IMR-90 (cell line): ENCODE measurements at regions not wholly inside any gene's neighbourhood (a gene's known extent, or its start where the extent isn't known, plus 50 kb on each side); places are given as distances from the start of the nearest gene placed in this dataset.

Experiments used
- ATAC-seq: fragments of 200-7000 bp; cut with Tn5 transposase; 2 replicates; pipeline ENCODE4 v1.9.1; 2020; ENCODE audit warnings: low read depth, mild to moderate bottlenecking, moderate library complexity
- BruUV-seq: library from RNA; stranded (reverse); fragments of 400-500 nt; replicated peaks from 2 replicates; lab custom pipeline; 2021; lab: Mats Ljungman, UMichigan
- CTCF ChIA-PET: fragments of 300-600 bp; formaldehyde crosslinking; extraction: SDS; loops from one replicate; lab custom pipeline; 2021; ENCODE audit warnings: antibody characterized with exemption; lab: Yijun Ruan, JAX
- POLR2A ChIA-PET: fragments of 300-600 bp; sonication (Branson Sonifier 250); formaldehyde crosslinking; loops from one replicate; lab custom pipeline; 2022; ENCODE audit warnings: antibody characterized with exemption; ENCODE audit not compliant: unreplicated experiment; lab: Charles Lee
- DNase-seq: peaks from one replicate; pipeline ENCODE4 v3.0.0; 2013
- H2AFZ ChIP-seq: replicated peaks from 2 replicates; pipeline ENCODE3; 2013; ENCODE audit warnings: low read length, mild to moderate bottlenecking; ENCODE audit not compliant: poor library complexity
- H2AK5ac ChIP-seq: 2 replicates; pipeline ENCODE4 v1.6.1; 2013; ENCODE audit warnings: low read depth, low read length, inconsistent platforms
- H2AK9ac ChIP-seq: replicated peaks from 2 replicates; pipeline ENCODE3; 2013; ENCODE audit warnings: mild to moderate bottlenecking, low read depth, low read length, moderate library complexity; ENCODE audit not compliant: poor library complexity
- H2BK120ac ChIP-seq: 2 replicates; pipeline ENCODE4 v1.6.1; 2013; ENCODE audit warnings: low read depth, low read length, inconsistent platforms
- H2BK15ac ChIP-seq: 3 replicates; pipeline ENCODE4 v1.6.1; 2013; ENCODE audit warnings: low read depth, low read length, inconsistent platforms
- H2BK20ac ChIP-seq: 2 replicates; pipeline ENCODE4 v1.6.1; 2013; ENCODE audit warnings: low read depth, mild to moderate bottlenecking, inconsistent platforms, low read length, moderate library complexity
- H2BK5ac ChIP-seq: 2 replicates; pipeline ENCODE4 v1.6.1; 2013; ENCODE audit warnings: mild to moderate bottlenecking, low read depth, low read length, inconsistent platforms; ENCODE audit not compliant: poor library complexity, severe bottlenecking
- H3K14ac ChIP-seq: replicated peaks from 2 replicates; pipeline ENCODE4 v1.6.1; 2013; ENCODE audit warnings: low read depth, low read length, inconsistent platforms
- H3K18ac ChIP-seq: 2 replicates; pipeline ENCODE4 v1.6.1; 2013; ENCODE audit warnings: low read depth, low read length, control low read depth
- H3K23ac ChIP-seq: 2 replicates; pipeline ENCODE4 v1.6.1; 2013; ENCODE audit warnings: low read depth, low read length, inconsistent platforms
- H3K27ac ChIP-seq: 2 replicates; pipeline ENCODE4 v1.5.1; 2013; ENCODE audit warnings: mild to moderate bottlenecking, control low read depth, low read length; ENCODE audit not compliant: insufficient read depth
- H3K27me3 ChIP-seq: 2 replicates; pipeline ENCODE4 v1.6.1; 2013; ENCODE audit warnings: low read length; ENCODE audit not compliant: control insufficient read depth, insufficient read depth
- H3K36me3 ChIP-seq: 2 replicates; pipeline ENCODE4 v1.6.1; 2013; ENCODE audit warnings: low read length, mixed read lengths; ENCODE audit not compliant: control insufficient read depth, insufficient read depth
- H3K4ac ChIP-seq: 2 replicates; pipeline ENCODE4 v1.6.1; 2013; ENCODE audit warnings: low read depth, low read length, inconsistent platforms
- H3K4me1 ChIP-seq: 2 replicates; pipeline ENCODE4 v1.6.1; 2013; ENCODE audit warnings: low read length, mixed read lengths; ENCODE audit not compliant: control insufficient read depth, insufficient read depth
- H3K4me2 ChIP-seq: 2 replicates; pipeline ENCODE4 v1.6.1; 2013; ENCODE audit warnings: low read depth, mild to moderate bottlenecking, control low read depth, low read length, moderate library complexity
- H3K4me3 ChIP-seq: 2 replicates; pipeline ENCODE4 v1.5.1; 2013; ENCODE audit warnings: low read depth, mild to moderate bottlenecking, control low read depth, low read length, moderate library complexity; ENCODE audit not compliant: insufficient read depth
- H3K56ac ChIP-seq: 2 replicates; pipeline ENCODE4 v1.6.1; 2013; ENCODE audit warnings: low read length, inconsistent platforms; ENCODE audit not compliant: insufficient read depth; ENCODE audit errors: extremely low read depth
- H3K79me1 ChIP-seq, 2 experiments: 2 replicates each; pipeline ENCODE4 v1.6.1; 2013; ENCODE audit warnings: low read length in 2 of 2, inconsistent platforms in 1 of 2, low read depth in 1 of 2
- H3K9ac ChIP-seq: 2 replicates; pipeline ENCODE4 v1.6.1; 2013; ENCODE audit warnings: low read depth, low read length, control low read depth
- H3K9me1 ChIP-seq: 2 replicates; pipeline ENCODE4 v1.6.1; 2013; ENCODE audit warnings: low read length, inconsistent platforms; ENCODE audit not compliant: insufficient read depth
- H3K9me3 ChIP-seq: 2 replicates; pipeline ENCODE4 v1.6.1; 2013; ENCODE audit warnings: low read length; ENCODE audit not compliant: control insufficient read depth, insufficient read depth
- H4K20me1 ChIP-seq: 2 replicates; pipeline ENCODE4 v1.6.1; 2013; ENCODE audit warnings: low read length, inconsistent platforms; ENCODE audit not compliant: insufficient read depth
- H4K5ac ChIP-seq: 2 replicates; pipeline ENCODE4 v1.6.1; 2013; ENCODE audit warnings: mild to moderate bottlenecking, low read depth, low read length, control low read depth
- H4K8ac ChIP-seq, 2 experiments: 2 replicates each; pipeline ENCODE4 v1.6.1; 2013; ENCODE audit warnings: low read depth in 2 of 2, low read length in 2 of 2, control low read depth in 1 of 2, inconsistent platforms in 1 of 2
- H4K91ac ChIP-seq: 2 replicates; pipeline ENCODE4 v1.6.1; 2013; ENCODE audit warnings: low read depth, low read length, inconsistent platforms; ENCODE audit not compliant: insufficient read depth
- CEBPB ChIP-seq: IDR thresholded peaks from 2 replicates; pipeline ENCODE4 v1.6.1; 2012; ENCODE audit warnings: low read depth, low read length, improper control_type of control experiment
- CHD1 ChIP-seq: IDR thresholded peaks from 2 replicates; pipeline ENCODE4 v1.6.1; 2012; ENCODE audit warnings: low read depth, low read length, improper control_type of control experiment
- CTCF ChIP-seq: conservative IDR thresholded peaks from 2 replicates; pipeline ENCODE4 v1.5.1; 2012; ENCODE audit warnings: mild to moderate bottlenecking, low read depth, low read length, improper control_type of control experiment
- FOS ChIP-seq: fragments of 150-350 bp; IDR thresholded peaks from 2 replicates; pipeline ENCODE4 v1.6.1; 2016; ENCODE audit warnings: low read depth, low read length
- MAZ ChIP-seq: IDR thresholded peaks from 2 replicates; pipeline ENCODE4 v1.6.1; 2012; ENCODE audit warnings: low read depth, mild to moderate bottlenecking, low read length, improper control_type of control experiment, moderate library complexity, borderline replicate concordance
- MXI1 ChIP-seq: IDR thresholded peaks from 2 replicates; pipeline ENCODE4 v1.6.1; 2012; ENCODE audit warnings: low read depth, mild to moderate bottlenecking, low read length, moderate library complexity, borderline replicate concordance
- NFE2L2 ChIP-seq: fragments of 150-350 bp; IDR thresholded peaks from 2 replicates; pipeline ENCODE4 v1.6.1; 2016; ENCODE audit warnings: low read depth, mild to moderate bottlenecking, low read length
- POLR2A ChIP-seq: IDR thresholded peaks from 2 replicates; pipeline ENCODE4 v1.6.1; 2012; ENCODE audit warnings: mild to moderate bottlenecking, low read depth, low read length
- RFX5 ChIP-seq: IDR thresholded peaks from 2 replicates; pipeline ENCODE4 v1.8.0; 2012; ENCODE audit warnings: low read depth, mild to moderate bottlenecking, low read length, moderate library complexity
- SMC3 ChIP-seq: fragments of 150-350 bp; IDR thresholded peaks from 2 replicates; pipeline ENCODE4 v1.6.1; 2016; ENCODE audit warnings: low read depth, mild to moderate bottlenecking, antibody characterized with exemption, low read length, moderate library complexity
- WGBS, 2 experiments: methylation state at CpG; one replicate each; pipeline versions ENCODE4 v1.1.5 to v1.1.7; 2013; ENCODE audit warnings: missing lambda C conversion rate in 2 of 2; ENCODE audit not compliant: insufficient read length in 1 of 2; ENCODE audit errors: extremely low coverage in 2 of 2; 5-methylcytosine and 5-hydroxymethylcytosine counted together
- dilution Hi-C: fragments of 300-500 bp; cut with HindIII; formaldehyde crosslinking; loops from one replicate; pipeline ENCODE4 v1.14.3; 2018; ENCODE audit warnings: low sequenced_read_pairs; ENCODE audit not compliant: unreplicated experiment
- in situ Hi-C: fragments of 300-500 bp; cut with MboI; formaldehyde crosslinking; loops from 3 replicates; pipeline ENCODE4 v1.14.3; 2019; ENCODE audit warnings: low sequenced_read_pairs, inconsistent platforms, mixed read lengths
- intact Hi-C: fragments of 100-400 bp; cut with micrococcal nuclease; formaldehyde crosslinking; loops from 2 replicates; pipeline ENCODE4 v1.10.0; 2022
- TF ChIP-seq, protein P1 (sequence below): fragments of 150-350 bp; IDR thresholded peaks from 2 replicates; pipeline ENCODE4 v1.6.1; 2017; ENCODE audit warnings: mild to moderate bottlenecking, antibody characterized with exemption, low read length, low read depth
- TF ChIP-seq, protein P2 (sequence below): fragments of 150-350 bp; IDR thresholded peaks from 2 replicates; pipeline ENCODE4 v1.6.1; 2016; ENCODE audit warnings: low read depth, mild to moderate bottlenecking, low read length, moderate library complexity, borderline replicate concordance

- Histone ChIP-seq H3K56ac (no peak overlapping the region), H2BK20ac (no peak overlapping the region), H3K9ac (no peak overlapping the region), H3K14ac (no peak overlapping the region), H4K8ac (no peak overlapping the region), H3K9me3 (no peaks in the 10 kb centered on the region; the same call in 1 of the 2 replicates), H3K27me3 (no peaks in the 10 kb centered on the region), H4K91ac (no peak overlapping the region), H3K4me1 (no peaks in the 10 kb centered on the region), H2AK9ac (no peak overlapping the region), H3K18ac (no peak overlapping the region), H3K27ac (no peak overlapping the region), H3K79me1 (no peaks in the 10 kb centered on the region), H3K9me1 (no peaks in the 10 kb centered on the region), H4K5ac (no peak overlapping the region), H4K20me1 (no peaks in the 10 kb centered on the region), H2AFZ (no peak overlapping the region), H2BK120ac (no peak overlapping the region), H2BK5ac (no peak overlapping the region), H3K36me3 (no peaks in the 10 kb centered on the region), H3K4ac (no peak overlapping the region), H2BK15ac (no peak overlapping the region), H3K4me3 (no peak overlapping the region), H3K23ac (no peak overlapping the region), H2AK5ac (no peak overlapping the region), H3K4me2 (no peak overlapping the region)
- intact Hi-C loops, result no loop called here
- BruUV-seq, result no TSS peak
- in situ Hi-C loops, result no loop called here
- dilution Hi-C loops, result no loop called here
- TF ChIP-seq, protein P1, sequence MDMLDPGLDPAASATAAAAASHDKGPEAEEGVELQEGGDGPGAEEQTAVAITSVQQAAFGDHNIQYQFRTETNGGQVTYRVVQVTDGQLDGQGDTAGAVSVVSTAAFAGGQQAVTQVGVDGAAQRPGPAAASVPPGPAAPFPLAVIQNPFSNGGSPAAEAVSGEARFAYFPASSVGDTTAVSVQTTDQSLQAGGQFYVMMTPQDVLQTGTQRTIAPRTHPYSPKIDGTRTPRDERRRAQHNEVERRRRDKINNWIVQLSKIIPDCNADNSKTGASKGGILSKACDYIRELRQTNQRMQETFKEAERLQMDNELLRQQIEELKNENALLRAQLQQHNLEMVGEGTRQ, result no peak
- TF ChIP-seq RFX5 (no peak), MXI1 (no peak), MAZ (no peak), CTCF (no peak), NFE2L2 (no peak), CEBPB (no peak), FOS (no peak), SMC3 (no peak), CHD1 (no peak), POLR2A (no peak)
- TF ChIP-seq, protein P2, sequence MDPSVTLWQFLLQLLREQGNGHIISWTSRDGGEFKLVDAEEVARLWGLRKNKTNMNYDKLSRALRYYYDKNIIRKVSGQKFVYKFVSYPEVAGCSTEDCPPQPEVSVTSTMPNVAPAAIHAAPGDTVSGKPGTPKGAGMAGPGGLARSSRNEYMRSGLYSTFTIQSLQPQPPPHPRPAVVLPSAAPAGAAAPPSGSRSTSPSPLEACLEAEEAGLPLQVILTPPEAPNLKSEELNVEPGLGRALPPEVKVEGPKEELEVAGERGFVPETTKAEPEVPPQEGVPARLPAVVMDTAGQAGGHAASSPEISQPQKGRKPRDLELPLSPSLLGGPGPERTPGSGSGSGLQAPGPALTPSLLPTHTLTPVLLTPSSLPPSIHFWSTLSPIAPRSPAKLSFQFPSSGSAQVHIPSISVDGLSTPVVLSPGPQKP, result no peak
- POLR2A ChIA-PET, result no interaction called here
- DNase-seq (peak; percentile 1), ATAC-seq (no peak)
- no CpG with 5 or more reads among the region's 1 CpG for WGBS, 2 experiments
- CTCF ChIA-PET, result interaction anchor here (0.6 kb wide), 1 partner anchor 1608 kb away, joined by 3 read pairs; no protein-coding TSS in a partner anchor
Measured at GRCh38 chr2:35548171-35548570, 807.4 kb upstream of the CRIM1 start.
